Lung (tissue), 11 donors: ENCODE measurements at regions not wholly inside any gene's neighbourhood (a gene's known extent, or its start where the extent isn't known, plus 50 kb on each side); places are given as distances from the start of the nearest gene placed in this dataset.

Source experiments
- ATAC-seq: fragments of 200-7000 bp; cut with Tn5 transposase; one replicate; pipeline ENCODE4 v1.9.1; 2020; ENCODE audit warnings: moderate number of reproducible peaks; ENCODE audit not compliant: insufficient read depth, low FRiP score
- DNase-seq, 3 donors: peaks; one replicate each; pipeline ENCODE4 v3.0.0-alpha.2; 2013 to 2017
- H3K27ac ChIP-seq, 2 donors: one replicate each; pipeline ENCODE4 v1.5.1; 2013; ENCODE audit warnings: mild to moderate bottlenecking in 2 of 2, moderate library complexity in 2 of 2, control low read depth in 1 of 2, inconsistent platforms in 1 of 2, low read depth in 1 of 2, low read length in 1 of 2
- H3K27me3 ChIP-seq, 3 donors: one replicate each; pipeline ENCODE4 v1.5.1; 2013; ENCODE audit warnings: low read length in 2 of 3; ENCODE audit not compliant: control insufficient read depth in 3 of 3, insufficient read depth in 3 of 3
- H3K36me3 ChIP-seq, 4 donors: one replicate each; pipeline ENCODE4 v1.5.1; 2013; ENCODE audit warnings: low read length in 4 of 4, mild to moderate bottlenecking in 1 of 4, moderate library complexity in 1 of 4; ENCODE audit not compliant: control insufficient read depth in 4 of 4, insufficient read depth in 4 of 4
- H3K4me1 ChIP-seq, 5 donors: one replicate each; pipeline ENCODE4 v1.5.1; 2013; ENCODE audit warnings: low read length in 5 of 5, mild to moderate bottlenecking in 2 of 5, moderate library complexity in 1 of 5; ENCODE audit not compliant: control insufficient read depth in 5 of 5, insufficient read depth in 5 of 5
- H3K4me3 ChIP-seq: one replicate; pipeline ENCODE4 v1.5.1; 2013; ENCODE audit warnings: mild to moderate bottlenecking, control low read depth, moderate library complexity
- H3K9ac ChIP-seq, 2 donors: one replicate each; pipeline ENCODE4 v1.5.1; 2013; ENCODE audit warnings: low read length in 2 of 2, control low read depth in 1 of 2; ENCODE audit not compliant: insufficient read depth in 1 of 2
- H3K9me3 ChIP-seq, 4 donors: one replicate each; pipeline ENCODE4 v1.5.1; 2013; ENCODE audit warnings: low read length in 3 of 4, mild to moderate bottlenecking in 1 of 4, moderate library complexity in 1 of 4; ENCODE audit not compliant: control insufficient read depth in 4 of 4, insufficient read depth in 3 of 4
- CTCF ChIP-seq: IDR thresholded peaks from 2 replicates; pipeline ENCODE4 v1.5.1; 2012; ENCODE audit warnings: mild to moderate bottlenecking; ENCODE audit errors: control extremely low read depth, extremely low read depth
- WGBS, 2 donors: extraction: QIAGEN DNeasy Blood & Tissue Kit; methylation state at CpG; one replicate each; pipeline ENCODE4 v1.1.7; 2013; 5-methylcytosine and 5-hydroxymethylcytosine counted together
- donor health status: control.
- donor health status: control.
- donor health status: Bipolar disorder and iron deficiency.
- donor health status: healthy.
- donor health status: DM: yes; HTN: yes; CAD: no.

- Histone ChIP-seq H3K27ac (no peak overlapping the region), H3K27me3 (no peaks in the 10 kb centered on the region), H3K36me3 (no peaks in the 10 kb centered on the region), H3K9ac (no peak overlapping the region), H3K4me3 (no peak overlapping the region), H3K9me3 (no peaks in the 10 kb centered on the region), H3K4me1 (no peaks in the 10 kb centered on the region)
- no peak for TF ChIP-seq CTCF
- DNase-seq (no peak), ATAC-seq (no peak)
- WGBS, 2 donors: 93 to 95% methylated on average over 2 of the region's 2 CpGs
Observed at GRCh38 chr20:39394461-39394860, 432.3 kb downstream of the DHX35 start.

GRCh38 chr20:39390186-39390585 is 428.0 kb downstream of the DHX35 start:
- H3K4me3 ChIP-seq: no peak overlapping the region
- ATAC-seq (no peak), DNase-seq (no peak)
- no peaks in the 10 kb centered on the region for H3K36me3 ChIP-seq
- H3K27ac ChIP-seq: no peak overlapping the region
- no peak for TF ChIP-seq CTCF
- no peaks in the 10 kb centered on the region for H3K4me1 ChIP-seq
- H3K9ac ChIP-seq: no peak overlapping the region
- H3K9me3 ChIP-seq: no peaks in the 10 kb centered on the region
- no peaks in the 10 kb centered on the region for H3K27me3 ChIP-seq
- 71 to 77% methylated on average over 5 of the region's 5 CpGs for WGBS, 2 donors

- H3K27me3 ChIP-seq: no peaks in the 10 kb centered on the region
- peaks cover 0 to 4% (median 2%) of the 10 kb centered on the region in 4 donors for H3K9me3 ChIP-seq
- no peak for DNase-seq
- H3K36me3 ChIP-seq: no peaks in the 10 kb centered on the region
- H3K4me1 ChIP-seq: peaks cover 0 to 1% (median 0%) of the 10 kb centered on the region in 5 donors
- H3K9ac ChIP-seq: no peak overlapping the region
- WGBS, 2 donors: 65 to 70% methylated on average over 4 of the region's 4 CpGs
- no peak for ATAC-seq
- H3K27ac ChIP-seq: no peak overlapping the region
- H3K4me3 ChIP-seq: no peak overlapping the region
- TF ChIP-seq CTCF: no peak
Observed at GRCh38 chr20:39381595-39381994, 419.5 kb downstream of the DHX35 start.

GRCh38 chr20:39378776-39379175 is 416.6 kb downstream of the DHX35 start:
- ATAC-seq (no peak), DNase-seq (no peak)
- Histone ChIP-seq H3K36me3 (no peaks in the 10 kb centered on the region), H3K4me1 (peaks cover 0 to 1% (median 0%) of the 10 kb centered on the region in 5 donors), H3K9me3 (peaks cover 0 to 4% (median 2%) of the 10 kb centered on the region in 4 donors), H3K27ac (no peak overlapping the region), H3K9ac (no peak overlapping the region), H3K4me3 (no peak overlapping the region), H3K27me3 (no peaks in the 10 kb centered on the region)
- 66 to 72% methylated on average over 5 of the region's 5 CpGs for WGBS, 2 donors
- TF ChIP-seq CTCF: no peak
